ENCODE measurements at regions not wholly inside any gene's neighbourhood (a gene's known extent, or its start where the extent isn't known, plus 50 kb on each side); places are given as distances from the start of the nearest gene placed in this dataset. TPM values are rescaled to one million over a fixed set of nuclear protein-coding genes. Genes with fewer than 3 reads are reported as not detected.

DNA sequence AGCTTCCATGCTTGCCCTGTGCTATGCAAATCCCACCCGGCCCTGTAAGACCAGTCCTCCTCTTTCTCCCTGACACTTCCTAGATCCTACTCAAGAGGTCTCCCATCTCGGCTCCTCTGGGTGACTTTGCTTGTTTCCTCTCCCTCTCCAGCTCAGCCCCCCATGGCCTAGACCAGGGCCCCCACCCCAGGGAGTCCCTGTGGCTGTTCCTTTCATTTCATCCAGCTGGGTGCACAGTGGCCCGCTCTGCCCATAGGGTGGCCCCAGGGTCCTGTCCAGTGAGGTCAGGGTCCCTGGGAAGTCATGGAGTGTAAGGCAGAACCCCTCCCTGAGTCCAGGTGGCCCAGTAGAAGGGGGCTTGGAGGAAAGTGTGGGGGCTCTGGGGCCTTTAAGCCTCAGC, 52.3 kb upstream of the NKX1-1 start:
- H3K27ac ChIP-seq (ENCODE audit: low read depth, low read length) = no peak overlapping the region
- H3K27me3 ChIP-seq (ENCODE audit: control insufficient read depth, insufficient read depth, low read length) = peaks cover 50% of the 10 kb centered on the region
- H3K4me3 ChIP-seq (ENCODE audit: low read depth, low read length) = no peak overlapping the region
- CTCF ChIA-PET = no interaction called here
- TF ChIP-seq, protein P1, sequence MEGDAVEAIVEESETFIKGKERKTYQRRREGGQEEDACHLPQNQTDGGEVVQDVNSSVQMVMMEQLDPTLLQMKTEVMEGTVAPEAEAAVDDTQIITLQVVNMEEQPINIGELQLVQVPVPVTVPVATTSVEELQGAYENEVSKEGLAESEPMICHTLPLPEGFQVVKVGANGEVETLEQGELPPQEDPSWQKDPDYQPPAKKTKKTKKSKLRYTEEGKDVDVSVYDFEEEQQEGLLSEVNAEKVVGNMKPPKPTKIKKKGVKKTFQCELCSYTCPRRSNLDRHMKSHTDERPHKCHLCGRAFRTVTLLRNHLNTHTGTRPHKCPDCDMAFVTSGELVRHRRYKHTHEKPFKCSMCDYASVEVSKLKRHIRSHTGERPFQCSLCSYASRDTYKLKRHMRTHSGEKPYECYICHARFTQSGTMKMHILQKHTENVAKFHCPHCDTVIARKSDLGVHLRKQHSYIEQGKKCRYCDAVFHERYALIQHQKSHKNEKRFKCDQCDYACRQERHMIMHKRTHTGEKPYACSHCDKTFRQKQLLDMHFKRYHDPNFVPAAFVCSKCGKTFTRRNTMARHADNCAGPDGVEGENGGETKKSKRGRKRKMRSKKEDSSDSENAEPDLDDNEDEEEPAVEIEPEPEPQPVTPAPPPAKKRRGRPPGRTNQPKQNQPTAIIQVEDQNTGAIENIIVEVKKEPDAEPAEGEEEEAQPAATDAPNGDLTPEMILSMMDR (IDR thresholded peaks at IDR 0.05; ENCODE audit: low read depth, low read length) = no peak
- no peak for DNase-seq (ENCODE audit: low read depth, low spot score)
- H3K9me3 ChIP-seq (ENCODE audit: control insufficient read depth, insufficient read depth, low read length) = no peaks in the 10 kb centered on the region; the same call in 1 of the 2 replicates
- POLR2A ChIA-PET = no interaction called here

Small RNA genes in the stretch of these regions (small RNA-seq; reads per million reads assigned to genes)
- gene AC147067.2 (ENCODE audit: insufficient read length, low read depth) = not detected

All from AG04450 (cell line).